HG02623 (cell line): ENCODE measurements at regions not wholly inside any gene's neighbourhood (a gene's known extent, or its start where the extent isn't known, plus 50 kb on each side); places are given as distances from the start of the nearest gene placed in this dataset.

ENCODE experiments used
- ATAC-seq: cut with Tn5 transposase; IDR thresholded peaks from one replicate; pipeline ENCODE4 v1.9.1; 2021; ENCODE audit warnings: moderate library complexity; ENCODE audit not compliant: unreplicated experiment

DNA sequence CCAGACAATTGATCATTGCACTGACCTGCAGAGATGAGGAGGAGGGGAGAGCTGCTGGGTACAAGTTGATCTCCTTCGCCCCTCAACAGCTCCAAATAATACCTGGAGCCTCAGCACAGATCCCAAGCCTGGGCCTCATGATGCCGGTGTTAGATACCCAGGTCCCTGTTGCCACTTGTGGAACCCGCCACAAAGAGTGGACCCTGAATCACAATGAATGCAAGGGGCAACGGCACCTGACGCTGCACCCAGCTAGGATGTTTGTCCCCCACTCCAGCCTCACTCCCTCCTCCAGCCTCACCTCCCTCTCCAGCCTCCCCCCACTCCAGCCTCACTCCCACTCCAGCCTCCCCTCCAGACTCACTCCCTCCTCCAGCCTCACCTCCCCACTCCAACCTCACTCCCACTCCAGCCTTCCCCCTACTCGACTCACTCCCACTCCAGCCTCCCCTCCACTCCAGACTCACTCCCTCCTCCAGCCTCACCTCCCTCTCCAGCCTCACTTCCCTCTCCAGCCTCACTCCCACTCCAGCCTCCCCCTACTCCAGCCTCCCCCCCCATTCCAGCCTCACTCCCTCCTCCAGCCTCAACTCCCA is 879.0 kb downstream of the BRD1 start:
- ATAC-seq: no peak

- no peak for ATAC-seq
Measured at GRCh38 chr22:48947636-48948035, 880.0 kb downstream of the BRD1 start.

DNA sequence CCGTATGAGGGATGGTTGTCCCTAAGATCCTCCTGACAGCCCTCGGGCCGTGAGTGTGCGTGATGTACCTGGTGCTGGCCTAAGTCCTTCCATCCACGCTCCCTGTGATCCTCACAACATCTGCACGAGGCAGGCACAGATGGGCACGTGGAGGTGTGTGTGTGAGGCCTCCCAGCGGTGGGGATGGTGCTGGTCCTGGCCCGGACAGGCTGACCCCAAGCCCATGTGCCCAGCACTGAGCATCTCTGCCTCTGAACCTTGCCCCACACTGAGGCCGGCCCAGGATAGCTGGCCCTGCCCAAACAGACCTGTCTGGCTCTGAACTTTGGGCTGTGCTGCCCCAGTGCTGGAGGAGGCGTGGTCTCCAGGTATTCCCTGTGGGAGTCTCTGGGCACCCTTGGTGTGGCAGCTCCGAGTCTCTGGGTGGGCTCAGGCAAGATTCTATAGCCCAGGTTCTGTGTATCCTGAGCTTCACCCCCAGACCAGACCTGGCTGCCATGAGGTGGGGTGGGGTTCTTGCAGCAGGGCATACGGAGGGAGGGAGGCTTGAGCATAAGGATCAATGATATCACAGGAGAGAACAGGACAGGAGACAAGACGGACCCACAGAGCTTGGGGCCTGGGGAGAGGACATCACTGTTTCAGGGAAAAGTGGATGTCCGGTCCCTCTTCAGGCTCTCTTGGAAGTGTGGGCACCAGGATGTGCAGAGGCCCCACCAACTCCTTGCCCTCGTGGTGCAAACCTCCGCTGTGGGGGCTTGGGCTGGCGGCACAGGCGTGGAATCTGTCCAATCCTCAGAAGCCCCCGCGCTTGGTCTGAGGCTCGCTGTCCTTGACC is 881.8 kb downstream of the BRD1 start:
- no peak for ATAC-seq

DNA sequence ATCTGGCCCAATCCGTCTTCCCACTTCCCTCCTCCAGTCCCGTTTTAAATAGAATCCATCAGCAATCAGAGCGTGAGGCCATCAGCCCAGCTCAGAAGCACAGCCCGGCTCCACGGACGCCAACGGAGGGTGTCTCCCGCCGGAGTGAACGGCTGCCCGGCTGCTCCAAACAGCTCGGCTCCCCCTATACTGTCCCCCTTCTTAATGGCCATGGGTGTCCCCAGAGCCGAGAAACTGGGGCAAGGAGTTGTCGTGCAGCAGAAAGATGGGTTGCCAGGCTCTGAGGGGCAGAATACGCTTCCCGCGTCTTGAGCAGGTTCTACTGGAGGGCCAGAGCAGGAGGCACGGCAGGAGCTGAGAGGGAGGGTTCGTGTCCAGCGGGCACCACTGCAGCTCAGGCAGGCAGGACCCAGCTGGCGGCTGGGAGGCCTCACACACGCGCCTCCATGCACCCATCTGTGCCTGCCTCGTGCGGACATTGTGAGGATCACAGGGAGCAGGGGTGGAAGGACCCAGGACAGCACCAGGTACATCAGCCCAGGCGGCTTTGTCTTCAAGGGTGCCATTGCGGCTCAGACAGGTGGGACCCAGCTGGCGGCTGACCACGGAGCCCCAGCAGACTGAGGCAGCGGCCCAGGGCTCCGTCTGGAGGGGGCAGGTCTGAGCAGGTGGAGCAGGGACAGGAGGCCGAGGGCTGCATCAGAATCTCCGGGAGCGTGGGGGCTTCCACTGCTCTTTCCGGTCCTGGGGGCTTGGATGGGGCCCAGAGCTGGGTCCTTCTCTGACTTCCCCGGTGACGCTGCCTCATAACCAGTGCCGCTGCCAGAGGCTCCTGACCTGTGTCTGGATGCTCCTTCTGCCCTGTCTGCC is 882.7 kb downstream of the BRD1 start:
- no peak for ATAC-seq

DNA sequence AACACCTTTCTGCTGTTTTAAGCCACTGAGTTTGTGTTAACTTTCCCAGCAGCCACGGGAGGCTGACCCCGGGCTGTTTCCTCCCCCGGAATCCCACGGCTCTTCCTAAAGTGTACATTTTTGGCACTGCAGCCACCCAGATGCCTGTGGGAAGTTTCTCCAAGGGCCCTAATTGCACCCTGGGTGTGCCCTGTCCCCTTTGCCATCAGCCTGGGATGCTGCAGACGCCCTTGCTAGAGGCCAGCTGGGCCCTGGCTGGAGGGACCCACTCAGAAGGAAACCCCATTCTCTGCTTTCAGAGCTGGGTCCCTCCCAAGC is 883.3 kb downstream of the BRD1 start:
- no peak for ATAC-seq

DNA sequence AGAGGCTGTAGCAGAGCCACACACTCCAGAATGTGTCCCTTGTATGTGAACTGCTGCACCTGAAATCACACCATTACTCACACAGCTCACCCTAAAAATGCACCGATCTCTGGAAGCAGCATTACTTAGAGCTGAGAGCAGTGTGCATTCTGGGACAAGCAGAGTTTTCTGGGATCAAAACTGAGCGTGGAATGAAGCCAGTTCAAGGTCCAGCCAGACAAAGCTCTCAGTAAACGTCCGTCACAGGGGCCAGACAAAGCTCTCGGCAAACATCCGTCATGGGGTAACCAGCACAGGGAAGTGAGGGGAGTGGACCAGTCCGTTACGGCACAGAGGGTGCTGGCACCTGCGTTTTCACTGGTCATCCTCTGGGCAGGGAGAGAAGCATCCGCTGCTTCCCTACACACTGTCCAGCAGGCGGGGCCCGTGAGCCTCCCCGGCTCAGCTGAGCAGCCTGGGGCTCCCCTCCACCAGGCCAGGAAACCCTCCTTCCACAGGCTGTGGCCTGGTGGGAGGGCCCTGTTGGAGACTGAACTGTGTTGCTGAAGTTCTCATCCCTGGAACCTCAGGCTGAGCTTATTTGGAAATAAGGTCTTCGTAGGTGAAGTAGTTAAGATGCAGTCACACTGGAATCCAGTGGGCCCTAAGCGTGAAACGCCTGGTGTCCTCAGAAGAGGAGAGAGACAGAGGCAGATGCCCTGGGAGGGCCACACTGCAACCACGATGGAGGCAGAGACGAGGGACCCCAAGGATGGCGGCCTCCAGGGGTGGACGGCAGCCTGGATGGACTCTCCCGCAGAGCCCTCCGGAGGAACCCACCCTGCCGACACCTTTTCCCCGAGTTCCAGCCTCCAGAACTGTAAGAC is 883.9 kb downstream of the BRD1 start:
- ATAC-seq: no peak

GRCh38 chr22:48942698-48943566 is 884.7 kb downstream of the BRD1 start:
- no peak for ATAC-seq

GRCh38 chr22:48941903-48942575 is 885.6 kb downstream of the BRD1 start:
- ATAC-seq: no peak

GRCh38 chr22:48941033-48941902 is 886.4 kb downstream of the BRD1 start:
- ATAC-seq: no peak

- ATAC-seq: no peak
Measured at GRCh38 chr22:48940266-48941032, 887.2 kb downstream of the BRD1 start.

DNA sequence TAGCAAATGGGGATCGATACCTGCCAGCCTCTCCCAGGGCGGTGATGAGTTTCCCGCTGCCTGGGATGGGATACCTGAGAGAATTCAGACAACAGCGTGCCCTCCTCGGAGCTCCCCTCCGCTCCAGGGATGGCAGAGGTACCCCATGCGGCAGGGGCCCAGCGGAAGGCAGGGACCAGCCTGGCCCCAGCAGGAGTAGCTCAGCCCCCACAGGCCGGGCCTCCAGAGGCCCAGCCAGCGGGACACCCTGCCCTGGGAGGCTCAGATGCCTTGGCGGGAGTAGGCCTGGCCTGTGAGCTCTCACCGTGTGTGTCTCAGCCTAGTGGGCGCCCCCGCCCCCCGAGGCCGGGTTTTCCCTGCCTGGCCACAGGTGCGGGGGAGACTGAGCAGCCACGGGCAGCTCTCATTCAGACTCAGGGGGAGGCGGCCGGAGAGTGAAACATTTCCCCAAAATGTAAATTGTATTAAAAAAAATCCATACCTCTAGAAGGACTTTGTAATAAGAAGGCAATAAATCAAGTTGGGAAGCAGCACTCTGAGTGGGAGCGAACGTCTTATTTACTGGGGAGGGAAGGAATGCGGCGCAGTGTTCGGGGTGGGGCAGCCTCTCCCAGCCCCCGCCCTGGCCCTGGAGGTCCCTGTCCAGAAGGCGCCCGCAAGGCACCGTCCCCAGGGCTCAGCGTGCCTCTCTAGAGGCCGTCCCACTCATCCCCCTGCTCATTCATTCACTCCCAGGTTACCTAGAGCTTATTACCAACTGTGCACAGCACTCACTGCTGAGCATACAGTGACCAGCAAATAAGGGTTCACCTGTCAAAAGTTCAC is 888.0 kb downstream of the BRD1 start:
- ATAC-seq: no peak

GRCh38 chr22:48938741-48939140 is 888.9 kb downstream of the BRD1 start:
- no peak for ATAC-seq

GRCh38 chr22:48937032-48937639 is 890.5 kb downstream of the BRD1 start:
- no peak for ATAC-seq

- ATAC-seq: no peak
Measured at GRCh38 chr22:48936391-48936790, 891.3 kb downstream of the BRD1 start.

GRCh38 chr22:48934446-48934845 is 893.2 kb downstream of the BRD1 start:
- ATAC-seq: no peak

GRCh38 chr22:48931452-48931851 is 896.2 kb downstream of the BRD1 start:
- ATAC-seq: no peak
